NT2/D1 (cell line): ENCODE measurements at regions not wholly inside any gene's neighbourhood (a gene's known extent, or its start where the extent isn't known, plus 50 kb on each side); places are given as distances from the start of the nearest gene placed in this dataset.

Experiments
- SUZ12 ChIP-seq: IDR thresholded peaks from 2 replicates; pipeline ENCODE4 v1.6.1; 2011; ENCODE audit not compliant: insufficient read length, insufficient read depth; ENCODE audit errors: extremely low read depth
- YY1 ChIP-seq: IDR thresholded peaks from 2 replicates; pipeline ENCODE4 v1.6.1; 2011; ENCODE audit not compliant: insufficient read length, insufficient read depth

GRCh38 chr11:115925568-115926090 lies 421.4 kb upstream of the CADM1 start:
- TF ChIP-seq YY1 (no peak), SUZ12 (no peak)
